WERI-Rb-1 (cell line): ENCODE measurements at regions not wholly inside any gene's neighbourhood (a gene's known extent, or its start where the extent isn't known, plus 50 kb on each side); places are given as distances from the start of the nearest gene placed in this dataset.

Source experiments
- DNase-seq: peaks from one replicate; pipeline ENCODE4 v3.0.0-alpha.2; 2020
- H3K27ac ChIP-seq: fragments of 250-450 bp; sonication (Bioruptor Pico); 2 replicates; pipeline ENCODE4 v1.5.1; 2020; ENCODE audit warnings: mild to moderate bottlenecking, moderate library complexity
- H3K27me3 ChIP-seq: fragments of 250-450 bp; sonication (Bioruptor Pico); 2 replicates; pipeline ENCODE4 v1.5.1; 2021; ENCODE audit warnings: mild to moderate bottlenecking, low read depth, moderate library complexity; ENCODE audit not compliant: insufficient read depth, severe bottlenecking
- H3K36me3 ChIP-seq: fragments of 250-450 bp; sonication (Bioruptor Pico); 2 replicates; pipeline ENCODE4 v1.5.1; 2020; ENCODE audit warnings: mild to moderate bottlenecking, moderate library complexity
- H3K4me3 ChIP-seq: 2 replicates; pipeline ENCODE4 v1.5.1; 2011; ENCODE audit warnings: low read depth, mild to moderate bottlenecking, control low read depth, low read length
- H3K9me3 ChIP-seq: fragments of 250-450 bp; sonication (Bioruptor Pico); 2 replicates; pipeline ENCODE4 v1.5.1; 2021; ENCODE audit warnings: mild to moderate bottlenecking, moderate library complexity; ENCODE audit not compliant: severe bottlenecking
- CTCF ChIP-seq: IDR thresholded peaks from 2 replicates; pipeline ENCODE4 v1.5.1; 2011; ENCODE audit warnings: low read depth, mild to moderate bottlenecking, control low read depth, inconsistent platforms, low read length

DNA sequence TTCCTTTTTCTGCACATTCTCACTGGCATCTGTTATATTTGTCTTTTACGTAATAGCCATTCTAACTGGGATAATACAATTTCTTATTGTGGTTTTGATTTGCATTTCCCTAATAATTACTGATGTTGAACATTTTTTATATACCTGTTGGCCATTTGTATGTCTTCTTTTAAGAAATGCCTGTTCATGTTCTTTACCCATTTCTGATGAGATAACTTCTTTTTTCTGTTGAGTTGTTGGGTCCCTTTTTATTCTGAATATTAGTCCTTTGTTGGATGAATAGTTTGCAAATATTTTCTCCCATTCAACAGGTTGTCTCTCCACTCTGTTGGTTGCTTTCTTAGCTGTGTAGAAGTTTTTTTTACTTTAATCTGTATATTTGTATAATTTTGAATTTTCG lies 147.7 kb upstream of the TRPC4 start:
- no peak for TF ChIP-seq CTCF
- DNase-seq, result no peak
- no peaks in the 10 kb centered on the region for H3K9me3 ChIP-seq
- no peak overlapping the region for H3K27ac ChIP-seq
- H3K4me3 ChIP-seq, result no peak overlapping the region
- H3K27me3 ChIP-seq, result no peaks in the 10 kb centered on the region
- no peaks in the 10 kb centered on the region for H3K36me3 ChIP-seq

DNA sequence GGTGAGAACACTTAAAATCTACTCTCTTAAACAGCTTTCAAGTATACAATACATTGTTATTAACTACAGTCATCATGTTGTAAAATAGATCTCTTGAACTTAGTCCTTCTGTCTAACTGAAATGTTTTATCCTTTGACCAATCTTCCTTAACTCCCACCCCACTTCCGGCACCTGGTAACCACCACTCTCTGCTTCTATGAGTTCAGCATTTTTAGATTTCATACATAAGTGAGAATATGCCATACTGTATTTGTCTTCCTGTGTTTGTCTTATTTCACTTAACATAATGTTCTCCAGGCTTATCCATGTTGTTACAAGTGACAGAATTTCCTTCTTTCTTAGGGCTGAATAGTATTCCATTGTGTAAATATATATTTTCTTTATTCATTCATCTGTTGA lies 144.1 kb upstream of the TRPC4 start:
- Histone ChIP-seq H3K27ac (no peak overlapping the region), H3K9me3 (no peaks in the 10 kb centered on the region), H3K27me3 (no peaks in the 10 kb centered on the region), H3K36me3 (no peaks in the 10 kb centered on the region), H3K4me3 (no peak overlapping the region)
- no peak for TF ChIP-seq CTCF
- DNase-seq, result no peak

DNA sequence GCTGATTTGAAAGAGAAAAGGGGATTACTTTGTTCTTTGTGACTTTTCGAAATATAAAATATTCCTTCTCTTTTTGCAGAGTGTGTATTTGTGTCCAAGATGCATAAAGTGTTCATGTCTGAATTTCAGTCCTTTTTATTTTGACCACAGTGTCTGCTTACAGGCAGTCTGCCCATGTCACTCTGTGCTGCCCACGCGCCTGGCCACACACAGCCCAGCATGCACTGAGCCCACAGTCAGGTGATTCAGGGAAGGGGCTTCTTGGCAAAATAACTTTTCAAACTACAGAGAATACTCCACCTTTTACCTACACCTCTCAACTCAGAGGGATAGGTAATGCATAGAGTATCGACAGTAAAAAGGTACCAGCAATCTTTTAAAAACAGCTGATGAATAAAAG lies 142.5 kb upstream of the TRPC4 start:
- Histone ChIP-seq H3K9me3 (no peaks in the 10 kb centered on the region), H3K4me3 (no peak overlapping the region), H3K36me3 (no peaks in the 10 kb centered on the region), H3K27ac (no peak overlapping the region), H3K27me3 (no peaks in the 10 kb centered on the region)
- DNase-seq, result no peak
- TF ChIP-seq CTCF, result no peak

GRCh38 chr13:38008636-38009035 lies 139.1 kb upstream of the TRPC4 start:
- H3K27ac ChIP-seq, result no peak overlapping the region
- H3K9me3 ChIP-seq, result no peaks in the 10 kb centered on the region
- H3K27me3 ChIP-seq, result no peaks in the 10 kb centered on the region
- no peak for TF ChIP-seq CTCF
- no peaks in the 10 kb centered on the region for H3K36me3 ChIP-seq
- no peak overlapping the region for H3K4me3 ChIP-seq
- no peak for DNase-seq

DNA sequence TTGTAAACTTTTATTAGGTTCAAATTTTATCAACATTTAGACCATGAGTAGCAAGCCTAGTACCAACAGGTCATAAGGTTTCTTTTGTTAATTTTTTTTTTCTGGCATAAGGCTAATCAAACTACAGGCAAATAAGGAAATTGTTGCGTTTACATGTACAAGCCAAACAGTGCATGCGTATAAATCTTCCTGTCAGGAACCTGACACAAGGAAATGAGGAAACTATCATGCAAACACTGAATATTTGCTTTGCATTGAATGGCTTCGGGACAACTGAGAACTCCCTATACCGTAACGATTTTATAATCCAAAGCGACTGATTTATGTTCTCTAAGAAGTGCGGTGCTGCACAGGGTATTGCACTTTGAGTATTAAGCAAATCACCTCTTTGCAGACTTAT lies 133.0 kb upstream of the TRPC4 start:
- no peak overlapping the region for H3K4me3 ChIP-seq
- H3K36me3 ChIP-seq, result no peaks in the 10 kb centered on the region
- DNase-seq, result no peak
- no peak overlapping the region for H3K27ac ChIP-seq
- TF ChIP-seq CTCF, result no peak
- no peaks in the 10 kb centered on the region for H3K27me3 ChIP-seq
- no peaks in the 10 kb centered on the region for H3K9me3 ChIP-seq

DNA sequence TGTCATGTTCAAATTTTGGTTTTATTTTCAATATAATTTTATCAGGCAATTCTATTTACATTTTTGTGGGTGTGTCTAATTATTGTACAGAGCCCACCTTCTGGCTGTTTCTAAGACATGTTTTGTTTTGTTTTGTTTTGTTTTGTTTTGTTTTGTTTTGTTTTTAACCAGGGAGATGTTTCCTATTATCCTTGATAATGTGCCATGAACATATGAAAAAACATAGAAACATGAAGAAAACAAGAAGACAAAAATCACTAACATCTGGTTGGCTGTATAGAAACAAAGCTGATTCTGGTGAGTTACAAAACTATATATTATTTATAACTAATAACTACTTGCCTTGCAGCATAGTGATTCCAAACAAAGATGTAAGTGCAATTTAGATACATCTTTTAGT lies 128.1 kb upstream of the TRPC4 start:
- Histone ChIP-seq H3K36me3 (no peaks in the 10 kb centered on the region), H3K27me3 (no peaks in the 10 kb centered on the region), H3K9me3 (no peaks in the 10 kb centered on the region), H3K4me3 (no peak overlapping the region), H3K27ac (no peak overlapping the region)
- no peak for DNase-seq
- TF ChIP-seq CTCF, result no peak
